Liver (tissue), 8 donors: ENCODE measurements at regions not wholly inside any gene's neighbourhood (a gene's known extent, or its start where the extent isn't known, plus 50 kb on each side); places are given as distances from the start of the nearest gene placed in this dataset.

Experiments used
- DNase-seq: peaks from one replicate; pipeline ENCODE4 v3.0.0-alpha.2; 2017; ENCODE audit warnings: low spot score
- H3K27ac ChIP-seq, 2 donors: one replicate each; pipeline ENCODE4 v1.7.0; 2013; ENCODE audit warnings: inconsistent platforms in 2 of 2, low read length in 2 of 2, control low read depth in 1 of 2, low read depth in 1 of 2, mild to moderate bottlenecking in 1 of 2
- H3K27me3 ChIP-seq, 4 donors: one replicate each; pipeline versions ENCODE4 v1.6.1 to v1.7.0; 2013; ENCODE audit warnings: low read length in 3 of 4, inconsistent platforms in 1 of 4, mild to moderate bottlenecking in 1 of 4, moderate library complexity in 1 of 4; ENCODE audit not compliant: control insufficient read depth in 4 of 4, insufficient read depth in 4 of 4
- H3K36me3 ChIP-seq, 4 donors: one replicate each; pipeline versions ENCODE4 v1.6.1 to v1.7.0; 2013; ENCODE audit warnings: low read length in 3 of 4, mild to moderate bottlenecking in 3 of 4, low read depth in 1 of 4, moderate library complexity in 1 of 4; ENCODE audit not compliant: control insufficient read depth in 4 of 4, insufficient read depth in 3 of 4
- H3K4me1 ChIP-seq, 4 donors: one replicate each; pipeline versions ENCODE4 v1.6.1 to v1.7.0; 2013; ENCODE audit warnings: low read length in 3 of 4, mild to moderate bottlenecking in 3 of 4, moderate library complexity in 1 of 4; ENCODE audit not compliant: control insufficient read depth in 4 of 4, insufficient read depth in 4 of 4
- H3K4me3 ChIP-seq, 3 donors: one replicate each; pipeline versions ENCODE4 v1.6.1 to v1.7.0; 2013; ENCODE audit warnings: low read length in 3 of 3, control low read depth in 1 of 3, low read depth in 1 of 3, mild to moderate bottlenecking in 1 of 3
- H3K9ac ChIP-seq, 2 donors: one replicate each; pipeline ENCODE4 v1.7.0; 2013; ENCODE audit warnings: low read length in 2 of 2, mild to moderate bottlenecking in 2 of 2, moderate library complexity in 2 of 2, control low read depth in 1 of 2, low read depth in 1 of 2
- H3K9me3 ChIP-seq, 4 donors: one replicate each; pipeline versions ENCODE4 v1.6.1 to v1.7.0; 2013; ENCODE audit warnings: low read length in 3 of 4; ENCODE audit not compliant: control insufficient read depth in 4 of 4
- CTCF ChIP-seq: fragments of 150-350 bp; IDR thresholded peaks from 2 replicates; pipeline ENCODE4 v1.5.1; 2017; ENCODE audit warnings: improper control_type of control experiment, low read depth, low read length; ENCODE audit not compliant: missing input control
- EGR1 ChIP-seq, 2 donors: IDR thresholded peaks; 2 replicates each; pipeline ENCODE4 v1.6.1; 2016 to 2018; ENCODE audit warnings: antibody characterized with exemption in 2 of 2, low read depth in 2 of 2
- FOXA1 ChIP-seq: IDR thresholded peaks from 2 replicates; pipeline ENCODE4 v1.6.1; 2016; ENCODE audit warnings: antibody characterized with exemption
- FOXA2 ChIP-seq: IDR thresholded peaks from 2 replicates; pipeline ENCODE4 v1.6.1; 2016; ENCODE audit warnings: antibody characterized with exemption
- GABPA ChIP-seq, 2 donors: IDR thresholded peaks in 1 of 2; conservative IDR thresholded peaks in 1 of 2; 2 replicates each; pipeline ENCODE4 v1.6.1; 2016; ENCODE audit warnings: antibody characterized with exemption in 2 of 2, mild to moderate bottlenecking in 1 of 2, moderate library complexity in 1 of 2
- HNF4A ChIP-seq, 2 donors: conservative IDR thresholded peaks; 2 replicates each; pipeline ENCODE4 v1.6.1; 2016; ENCODE audit warnings: antibody characterized with exemption in 2 of 2, mild to moderate bottlenecking in 2 of 2
- HNF4G ChIP-seq: IDR thresholded peaks from 2 replicates; pipeline ENCODE4 v1.6.1; 2016; ENCODE audit warnings: antibody characterized with exemption
- JUND ChIP-seq, 2 donors: IDR thresholded peaks; 2 replicates each; pipeline ENCODE4 v1.6.1; 2016; ENCODE audit warnings: antibody characterized with exemption in 2 of 2
- NR2F2 ChIP-seq: IDR thresholded peaks from 2 replicates; pipeline ENCODE4 v1.6.1; 2016; ENCODE audit warnings: antibody characterized with exemption
- RAD21 ChIP-seq, 2 donors: IDR thresholded peaks; 2 replicates each; pipeline ENCODE4 v1.6.1; 2016; ENCODE audit warnings: antibody characterized with exemption in 2 of 2, mild to moderate bottlenecking in 2 of 2
- REST ChIP-seq: IDR thresholded peaks from 2 replicates; pipeline ENCODE4 v1.6.1; 2016; ENCODE audit warnings: antibody characterized with exemption, mild to moderate bottlenecking
- SP1 ChIP-seq: IDR thresholded peaks from 2 replicates; pipeline ENCODE4 v1.6.1; 2018; ENCODE audit warnings: antibody characterized with exemption, mild to moderate bottlenecking
- TAF1 ChIP-seq: conservative IDR thresholded peaks from 2 replicates; pipeline ENCODE4 v1.6.1; 2016; ENCODE audit warnings: antibody characterized with exemption, mild to moderate bottlenecking
- YY1 ChIP-seq: IDR thresholded peaks from 2 replicates; pipeline ENCODE4 v1.6.1; 2016; ENCODE audit warnings: antibody characterized with exemption, mild to moderate bottlenecking
- ZBTB33 ChIP-seq: IDR thresholded peaks from 2 replicates; pipeline ENCODE4 v1.6.1; 2016; ENCODE audit warnings: antibody characterized with exemption
- WGBS: extraction: QIAGEN DNeasy Blood & Tissue Kit; methylation state at CpG from one replicate; pipeline ENCODE4 v1.1.7; 2013; 5-methylcytosine and 5-hydroxymethylcytosine counted together
- TF ChIP-seq, protein P1 (sequence below): IDR thresholded peaks from 2 replicates; pipeline ENCODE4 v1.6.1; 2016; ENCODE audit warnings: antibody characterized with exemption
- donor health status: healthy.
- donor health status: healthy.
- donor health status: healthy.
- donor health status: healthy.
- donor health status: healthy.

DNA sequence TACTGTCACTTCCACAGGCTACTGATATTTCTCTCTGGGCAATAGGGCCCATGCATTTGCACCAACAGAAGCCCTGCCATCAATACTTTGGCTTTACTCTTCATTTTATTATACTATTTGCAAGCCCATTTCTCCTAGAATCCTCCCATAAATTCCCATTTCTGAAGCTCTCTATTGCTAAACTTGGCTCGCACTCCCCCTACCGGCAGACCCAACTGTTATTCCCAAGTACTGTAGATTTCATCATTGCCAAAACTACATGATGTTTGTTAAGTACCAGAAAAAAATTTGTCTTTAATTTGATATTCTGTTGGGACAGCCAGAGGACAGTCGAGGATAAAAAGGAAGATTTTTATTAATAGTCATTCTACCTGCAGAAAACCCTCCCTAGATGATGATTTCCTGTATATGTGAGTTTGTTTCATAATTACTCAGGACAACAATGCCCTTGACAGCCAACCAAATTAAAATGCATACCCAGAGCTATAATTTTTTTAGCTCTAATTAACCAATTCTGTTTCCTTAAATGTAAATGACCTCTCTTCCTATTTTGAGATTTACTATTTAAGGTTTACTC, 298.6 kb downstream of the REEP3 start (continued):
- TF ChIP-seq REST (no peak), TAF1 (no peak), SP1 (no peak)

DNA sequence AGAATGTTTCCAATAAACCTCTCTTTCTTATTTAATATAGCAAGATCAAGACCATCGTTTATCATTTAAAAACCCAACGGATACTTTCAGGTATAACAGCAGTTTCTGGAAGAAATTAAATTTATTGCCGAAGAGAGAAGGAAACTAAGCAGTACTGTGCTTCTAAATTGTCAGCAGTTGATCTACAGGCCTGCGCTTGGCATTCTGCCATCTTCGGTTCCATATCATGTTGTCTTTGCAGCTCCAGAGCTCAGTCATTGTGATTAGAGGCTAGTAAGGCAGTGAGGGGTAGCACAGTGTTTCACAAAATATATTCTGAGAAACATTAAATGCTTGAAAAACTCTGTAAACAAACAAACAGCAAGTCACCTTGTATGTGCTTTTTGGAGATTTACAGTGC, 301.3 kb downstream of the REEP3 start:
- H3K4me1 ChIP-seq: peaks cover 0 to 3% (median 0%) of the 10 kb centered on the region in 4 donors

More for the DNA sequence above, 301.3 kb downstream of the REEP3 start:
- no peaks in the 10 kb centered on the region for H3K9me3 ChIP-seq
- WGBS: 74% methylated on average over 5 of the region's 5 CpGs
- no peak for TF ChIP-seq HNF4G
- TF ChIP-seq RAD21 (IDR thresholded peaks at IDR 0.05): no peak
- no peak for TF ChIP-seq CTCF
- TF ChIP-seq JUND (IDR thresholded peaks at IDR 0.05): no peak
- TF ChIP-seq NR2F2: no peak
- TF ChIP-seq, protein P1, sequence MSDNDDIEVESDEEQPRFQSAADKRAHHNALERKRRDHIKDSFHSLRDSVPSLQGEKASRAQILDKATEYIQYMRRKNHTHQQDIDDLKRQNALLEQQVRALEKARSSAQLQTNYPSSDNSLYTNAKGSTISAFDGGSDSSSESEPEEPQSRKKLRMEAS: no peak
- no peak for TF ChIP-seq EGR1 (IDR thresholded peaks at IDR 0.05; ENCODE audit: low read depth in 2 of 2)
- no peak for TF ChIP-seq FOXA2
- TF ChIP-seq TAF1: no peak
- no peak for TF ChIP-seq GABPA (IDR thresholded peaks at IDR 0.05 in 1 of 2, conservative IDR thresholded peaks at IDR 0.05 in 1 of 2)
- TF ChIP-seq SP1: no peak
- TF ChIP-seq YY1: no peak
- no peak for TF ChIP-seq HNF4A (conservative IDR thresholded peaks at IDR 0.05)
- no peak for TF ChIP-seq FOXA1
- no peak for TF ChIP-seq ZBTB33
- H3K27ac ChIP-seq: no peak overlapping the region
- H3K27me3 ChIP-seq: no peaks in the 10 kb centered on the region
- DNase-seq: no peak
- no peak overlapping the region for H3K9ac ChIP-seq
- H3K36me3 ChIP-seq: no peaks in the 10 kb centered on the region
- no peak overlapping the region for H3K4me3 ChIP-seq
